Activated CD4-positive, alpha-beta T cell treated with anti-CD3 and anti-CD28 coated beads, Interleukin-2, Interleukin-6, amounts not matched to agents 100 ng/mL and 50 ng/mL, durations not matched to agents 16 hours and 8 hours (primary cell): ENCODE measurements at regions not wholly inside any gene's neighbourhood (a gene's known extent, or its start where the extent isn't known, plus 50 kb on each side); places are given as distances from the start of the nearest gene placed in this dataset.
"Not testable (repeated sequence)": the region's sequence is repeated elsewhere in the genome, so short reads cannot be mapped to it uniquely, and the experiment has no call there.

Experiments used
- DNase-seq: peaks from one replicate; pipeline ENCODE4 v3.0.0-alpha.2; 2020

DNA sequence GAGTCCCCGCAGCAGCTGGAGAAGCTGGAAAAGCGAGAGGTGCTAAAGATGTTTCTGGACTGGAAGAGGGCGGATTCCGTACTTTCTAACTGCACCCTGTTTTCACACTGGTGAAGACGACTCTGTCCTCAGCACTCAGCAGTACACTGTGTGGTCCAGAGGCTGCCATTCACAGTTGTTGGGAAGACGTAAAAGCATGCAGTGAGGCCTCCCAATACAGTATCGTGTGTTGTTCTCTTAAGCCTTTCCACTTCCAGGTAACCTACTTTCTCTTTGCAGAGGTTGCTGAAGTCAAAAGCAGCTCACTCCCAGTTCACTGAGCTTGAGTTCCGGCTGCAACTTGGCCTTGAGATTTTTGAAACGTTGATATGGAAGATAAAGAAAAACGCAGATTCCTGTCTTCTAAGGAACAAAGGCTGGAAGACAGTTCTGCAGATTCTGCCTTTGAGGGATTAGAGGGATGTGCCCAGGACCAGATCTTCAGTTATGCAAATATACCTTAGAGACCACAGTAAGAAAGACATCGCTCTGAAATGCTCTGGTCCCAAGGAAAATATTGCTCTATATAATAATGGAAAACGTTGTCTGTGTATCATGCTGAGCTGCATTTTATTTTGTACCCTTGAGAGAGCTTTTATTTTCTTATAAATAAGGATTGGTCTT is 540.9 kb downstream of the TRIML1 start:
- no peak for DNase-seq

DNA sequence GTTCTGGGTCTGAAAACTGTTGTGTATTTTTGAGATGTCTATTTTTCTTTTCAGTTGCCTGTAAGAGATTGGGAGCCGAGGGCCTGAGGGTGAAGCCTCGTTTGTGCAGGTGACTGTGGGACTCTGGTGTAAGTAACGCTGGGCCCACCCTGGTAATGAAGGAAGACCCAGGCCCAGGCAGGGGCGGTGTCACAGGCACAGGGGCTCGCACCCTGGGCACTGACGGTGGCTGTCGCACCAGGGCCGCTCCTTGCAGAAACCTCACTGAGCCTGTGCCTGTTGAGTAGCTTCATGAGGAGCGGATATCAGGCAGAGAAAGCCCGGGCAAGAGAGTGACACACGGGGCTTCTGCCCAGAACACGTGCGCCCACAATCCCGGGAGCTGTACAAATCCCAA is 541.4 kb downstream of the TRIML1 start:
- DNase-seq, result no peak

- no peak for DNase-seq
Observed at GRCh38 chr4:188682321-188682720, 543.1 kb downstream of the TRIML1 start.

DNA sequence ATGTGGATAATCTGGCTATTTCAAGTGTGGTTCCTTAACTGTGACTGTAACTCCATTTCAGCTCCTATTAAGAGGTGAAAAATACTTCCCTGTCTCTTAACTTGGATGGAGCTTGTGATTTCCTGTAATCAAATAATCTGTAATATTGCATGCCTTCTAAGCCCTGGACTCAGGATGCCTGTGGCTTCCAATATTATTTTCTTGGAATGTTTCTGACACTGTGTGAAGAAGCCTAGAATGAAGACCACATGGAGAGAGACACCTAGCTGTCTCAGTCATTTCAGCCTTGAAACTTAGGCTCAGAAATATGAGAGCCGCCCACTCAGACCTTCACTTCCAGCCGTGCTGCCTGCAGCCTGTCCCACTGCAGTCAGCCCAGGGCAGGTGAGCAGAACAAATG is 544.3 kb downstream of the TRIML1 start:
- no peak for DNase-seq

- no peak for DNase-seq
Observed at GRCh38 chr4:188688956-188689355, 549.7 kb downstream of the TRIML1 start.

DNA sequence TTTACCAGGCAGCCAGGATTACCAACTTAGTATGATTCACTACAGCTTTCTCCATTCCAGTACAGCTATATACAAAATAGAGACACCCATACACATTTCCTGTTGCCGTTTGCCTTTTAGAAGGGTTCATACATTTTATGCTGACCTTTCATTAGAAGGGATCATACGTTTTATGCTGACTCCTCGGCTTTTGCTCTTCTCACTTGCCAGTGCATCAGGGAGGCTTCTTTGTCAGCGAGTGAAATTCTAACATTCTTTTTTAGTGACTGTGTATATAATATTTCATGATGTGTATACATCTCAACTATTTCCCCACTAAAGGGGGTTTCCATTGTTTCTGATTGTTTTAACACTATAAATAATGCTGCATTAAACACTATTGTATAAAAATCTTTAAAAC is 552.6 kb downstream of the TRIML1 start:
- no peak for DNase-seq

DNA sequence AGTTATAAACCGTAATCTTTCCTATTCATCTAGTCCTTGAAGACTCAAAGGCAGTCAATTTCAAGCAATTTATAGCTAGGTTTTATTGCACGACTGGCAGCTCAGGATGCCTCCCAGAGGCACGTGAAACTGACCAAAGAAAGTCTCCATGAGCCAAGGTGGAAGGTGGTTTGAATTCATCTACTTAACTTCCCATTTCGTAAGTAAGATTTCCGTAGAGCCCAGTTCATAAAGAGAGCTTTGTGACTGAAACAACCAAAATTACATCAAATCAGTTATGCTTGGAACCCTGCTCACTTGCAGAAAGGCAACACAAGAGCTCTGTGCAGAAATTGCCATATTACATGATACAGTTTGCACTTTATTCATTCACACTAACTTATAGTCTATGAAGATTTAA is 556.0 kb downstream of the TRIML1 start:
- DNase-seq, result no peak

GRCh38 chr4:188697243-188697642 is 558.0 kb downstream of the TRIML1 start:
- no peak for DNase-seq

DNA sequence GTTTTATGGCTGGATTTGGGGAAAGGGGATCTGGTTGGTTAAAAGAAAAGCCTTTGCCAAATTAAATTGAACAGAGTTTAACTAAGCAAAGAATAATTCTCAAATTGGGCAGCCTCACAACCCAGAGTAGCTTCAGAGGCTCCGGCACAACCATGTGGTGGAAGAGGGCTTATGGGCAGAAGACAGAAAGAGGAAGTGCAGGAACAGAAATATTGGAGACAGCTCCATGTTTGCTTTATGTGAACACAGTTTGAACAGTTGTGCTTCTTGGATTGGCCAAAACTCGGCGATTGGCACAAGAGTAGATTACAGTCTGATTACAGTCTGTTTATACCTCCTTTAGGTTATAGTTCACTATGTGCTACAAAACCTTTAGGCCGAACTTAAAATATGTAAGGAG is 562.7 kb downstream of the TRIML1 start:
- DNase-seq, result no peak

- DNase-seq, result no peak
Observed at GRCh38 chr4:188704288-188704687, 565.0 kb downstream of the TRIML1 start.

GRCh38 chr4:188707036-188707435 is 567.8 kb downstream of the TRIML1 start:
- DNase-seq, result no peak

- no peak for DNase-seq
Observed at GRCh38 chr4:188714501-188714900, 575.3 kb downstream of the TRIML1 start.

- no peak for DNase-seq
Observed at GRCh38 chr4:188714907-188715306, 575.7 kb downstream of the TRIML1 start.

GRCh38 chr4:188717661-188718060 is 578.4 kb downstream of the TRIML1 start:
- DNase-seq, result no peak

DNA sequence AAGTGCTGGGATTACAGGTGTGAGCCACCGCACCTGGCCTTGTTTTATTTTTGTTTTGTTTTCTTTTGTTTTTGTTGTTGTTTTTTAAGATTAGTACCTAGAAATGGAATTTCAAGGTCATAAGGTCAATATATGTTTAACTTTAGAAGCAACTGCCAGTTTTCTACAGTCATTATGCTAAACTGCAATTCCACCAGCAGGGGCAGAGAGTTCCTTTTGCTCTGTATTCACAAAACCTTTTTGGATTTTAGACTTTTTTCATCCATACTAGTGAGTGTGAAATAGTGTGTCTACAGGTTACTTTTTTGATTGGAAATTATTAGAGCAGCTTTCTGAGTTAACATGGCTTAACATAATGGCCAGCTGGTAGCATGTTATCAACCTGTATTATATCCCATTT is 580.6 kb downstream of the TRIML1 start:
- DNase-seq, result no peak

GRCh38 chr4:188722911-188723310 is 583.7 kb downstream of the TRIML1 start:
- no peak for DNase-seq

- no peak for DNase-seq
Observed at GRCh38 chr4:188727746-188728145, 588.5 kb downstream of the TRIML1 start.

DNA sequence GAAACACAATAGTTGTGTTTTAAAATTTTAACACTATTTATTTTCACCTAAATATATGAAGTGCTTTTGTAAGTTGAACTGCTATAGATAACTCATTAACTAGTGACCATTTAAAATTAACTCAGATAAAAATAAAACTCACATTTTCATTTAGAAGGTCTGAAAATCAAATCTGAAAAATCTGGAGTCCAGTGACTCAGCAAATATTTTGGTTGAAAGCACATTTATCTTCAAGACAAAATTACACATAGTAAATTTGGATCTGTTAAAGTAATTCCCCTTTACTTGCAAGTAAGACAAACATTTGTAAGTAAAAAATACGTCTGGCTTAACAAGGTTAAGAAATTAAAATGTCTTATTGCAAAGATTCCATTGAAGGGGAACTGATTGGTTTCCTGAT is 589.1 kb downstream of the TRIML1 start:
- DNase-seq, result no peak

DNA sequence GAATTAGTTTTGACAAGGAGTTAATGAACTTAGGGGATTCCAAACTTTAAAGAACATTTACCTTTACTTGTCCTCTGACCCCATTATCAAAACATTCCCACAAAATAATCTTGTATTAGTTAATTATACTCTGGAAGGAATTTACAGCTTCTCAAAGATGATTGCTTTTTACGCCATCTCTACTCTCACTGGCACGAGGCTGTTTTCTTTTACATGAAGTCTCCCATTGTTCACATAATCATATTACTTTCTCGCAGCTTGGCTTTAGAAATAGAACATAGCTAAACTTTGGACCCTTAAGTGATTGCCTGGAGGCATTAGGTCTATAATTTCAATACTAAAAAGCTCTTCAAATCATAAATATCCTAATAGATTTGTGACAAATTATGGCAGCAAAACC is 592.9 kb downstream of the TRIML1 start:
- DNase-seq, result no peak

GRCh38 chr4:188735082-188735481 is 595.8 kb downstream of the TRIML1 start:
- no peak for DNase-seq

- DNase-seq, result no peak
Observed at GRCh38 chr4:188737251-188738002, 598.2 kb downstream of the TRIML1 start.

- not testable (repeated sequence) for DNase-seq
Observed at GRCh38 chr4:188738290-188738689, 599.0 kb downstream of the TRIML1 start.

DNA sequence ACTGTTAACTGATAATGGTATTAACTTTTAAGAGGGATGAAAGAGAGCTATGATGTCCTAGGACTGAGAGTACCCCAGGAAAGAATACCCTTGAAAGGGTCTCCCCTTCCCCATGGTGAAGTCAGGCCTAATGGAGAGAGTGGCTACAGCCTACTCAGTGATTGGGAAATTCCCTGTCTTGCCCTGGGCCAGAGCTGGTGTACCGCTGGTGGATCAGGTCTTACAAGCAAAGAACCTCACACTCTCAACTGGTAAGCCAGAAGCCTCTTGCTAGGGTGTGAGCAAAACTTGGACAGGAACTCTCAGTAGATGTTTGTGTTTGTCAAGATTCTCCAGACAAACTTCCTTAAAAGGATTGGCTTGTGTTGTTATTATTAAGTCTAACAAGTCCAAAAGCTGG is 600.9 kb downstream of the TRIML1 start:
- DNase-seq, result not testable (repeated sequence)

DNA sequence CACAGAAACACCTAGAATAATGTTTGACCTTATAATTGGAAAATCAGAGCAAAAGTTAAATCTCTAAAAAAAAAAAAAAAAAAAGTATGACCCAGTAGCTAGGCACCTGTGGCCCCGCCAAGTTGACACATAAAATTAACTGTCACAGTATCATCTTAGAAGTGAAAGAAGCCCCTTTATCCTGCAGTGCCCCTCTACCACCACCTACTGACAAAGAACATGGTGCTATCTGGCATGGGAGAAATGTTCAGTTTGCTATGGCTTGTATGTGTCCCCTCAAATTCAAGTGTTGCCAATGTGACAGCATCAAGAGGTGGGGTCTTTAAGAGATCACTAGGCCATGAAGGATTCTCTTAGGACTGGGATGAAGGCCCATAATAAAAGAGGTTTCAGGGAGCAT is 601.5 kb downstream of the TRIML1 start:
- DNase-seq, result not testable (repeated sequence)
